ENCODE measurements at regions not wholly inside any gene's neighbourhood (a gene's known extent, or its start where the extent isn't known, plus 50 kb on each side); places are given as distances from the start of the nearest gene placed in this dataset.

DNA sequence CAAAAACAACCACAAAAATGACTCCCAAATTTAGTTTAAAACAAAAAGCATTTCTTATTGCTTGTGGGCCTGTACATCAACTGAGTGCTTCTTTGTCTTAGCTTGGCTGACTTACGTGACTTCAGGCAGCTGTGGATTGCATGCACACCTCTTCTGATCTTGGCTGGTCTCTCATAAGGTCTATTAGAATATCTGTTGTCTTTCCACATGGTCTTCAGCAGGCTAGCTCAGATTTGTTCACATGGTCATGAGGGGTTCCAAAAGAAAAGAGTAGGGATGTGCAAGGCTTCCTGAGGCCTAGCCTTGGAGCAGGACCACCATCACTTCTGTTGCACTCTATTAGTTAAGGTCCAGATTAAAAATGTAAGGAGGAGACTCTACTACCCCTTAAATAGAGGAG, 120.1 kb downstream of the LRRC70 start:
- TF ChIP-seq, protein P1, sequence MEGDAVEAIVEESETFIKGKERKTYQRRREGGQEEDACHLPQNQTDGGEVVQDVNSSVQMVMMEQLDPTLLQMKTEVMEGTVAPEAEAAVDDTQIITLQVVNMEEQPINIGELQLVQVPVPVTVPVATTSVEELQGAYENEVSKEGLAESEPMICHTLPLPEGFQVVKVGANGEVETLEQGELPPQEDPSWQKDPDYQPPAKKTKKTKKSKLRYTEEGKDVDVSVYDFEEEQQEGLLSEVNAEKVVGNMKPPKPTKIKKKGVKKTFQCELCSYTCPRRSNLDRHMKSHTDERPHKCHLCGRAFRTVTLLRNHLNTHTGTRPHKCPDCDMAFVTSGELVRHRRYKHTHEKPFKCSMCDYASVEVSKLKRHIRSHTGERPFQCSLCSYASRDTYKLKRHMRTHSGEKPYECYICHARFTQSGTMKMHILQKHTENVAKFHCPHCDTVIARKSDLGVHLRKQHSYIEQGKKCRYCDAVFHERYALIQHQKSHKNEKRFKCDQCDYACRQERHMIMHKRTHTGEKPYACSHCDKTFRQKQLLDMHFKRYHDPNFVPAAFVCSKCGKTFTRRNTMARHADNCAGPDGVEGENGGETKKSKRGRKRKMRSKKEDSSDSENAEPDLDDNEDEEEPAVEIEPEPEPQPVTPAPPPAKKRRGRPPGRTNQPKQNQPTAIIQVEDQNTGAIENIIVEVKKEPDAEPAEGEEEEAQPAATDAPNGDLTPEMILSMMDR (IDR thresholded peaks at IDR 0.05), result no peak
- no peak overlapping the region for H3K27ac ChIP-seq
- H3K79me2 ChIP-seq, result no peaks in the 10 kb centered on the region
- no peak overlapping the region for H2AFZ ChIP-seq
- H3K9ac ChIP-seq, result no peak overlapping the region
- H3K27me3 ChIP-seq (ENCODE audit: control insufficient read depth, insufficient read depth, low read length), result no peaks in the 10 kb centered on the region
- H3K4me1 ChIP-seq, result no peaks in the 10 kb centered on the region
- H3K4me3 ChIP-seq (ENCODE audit: low read depth, low read length), result no peak overlapping the region
- H3K36me3 ChIP-seq (ENCODE audit: control insufficient read depth, insufficient read depth, low read length), result peaks cover 2% of the 10 kb centered on the region
- no peaks in the 10 kb centered on the region for H3K9me3 ChIP-seq (ENCODE audit: control insufficient read depth, low read length)
- no peak overlapping the region for H3K4me2 ChIP-seq (ENCODE audit: low read length)

GRCh38 chr5:62695274-62695673, 116.7 kb downstream of the LRRC70 start:
- Histone ChIP-seq H3K9ac (no peak overlapping the region), H3K36me3 (ENCODE audit: control insufficient read depth, insufficient read depth, low read length) (peaks cover 2% of the 10 kb centered on the region), H3K79me2 (no peaks in the 10 kb centered on the region), H3K27me3 (ENCODE audit: control insufficient read depth, insufficient read depth, low read length) (no peaks in the 10 kb centered on the region), H3K4me2 (ENCODE audit: low read length) (no peak overlapping the region), H3K4me1 (no peaks in the 10 kb centered on the region), H3K27ac (no peak overlapping the region), H3K9me3 (ENCODE audit: control insufficient read depth, low read length) (no peaks in the 10 kb centered on the region), H2AFZ (no peak overlapping the region), H3K4me3 (ENCODE audit: low read depth, low read length) (no peak overlapping the region)
- TF ChIP-seq, protein P1 (IDR thresholded peaks at IDR 0.05), result no peak

GRCh38 chr5:62692946-62693713, 114.5 kb downstream of the LRRC70 start:
- Histone ChIP-seq H3K4me2 (ENCODE audit: low read length) (no peak overlapping the region), H3K27ac (no peak overlapping the region), H3K4me3 (ENCODE audit: low read depth, low read length) (no peak overlapping the region), H3K79me2 (no peaks in the 10 kb centered on the region), H3K4me1 (no peaks in the 10 kb centered on the region), H2AFZ (no peak overlapping the region), H3K9me3 (ENCODE audit: control insufficient read depth, low read length) (no peaks in the 10 kb centered on the region), H3K27me3 (ENCODE audit: control insufficient read depth, insufficient read depth, low read length) (no peaks in the 10 kb centered on the region), H3K36me3 (ENCODE audit: control insufficient read depth, insufficient read depth, low read length) (peaks cover 2% of the 10 kb centered on the region), H3K9ac (no peak overlapping the region)
- TF ChIP-seq, protein P1 (IDR thresholded peaks at IDR 0.05), result no peak

- Histone ChIP-seq H3K27me3 (ENCODE audit: control insufficient read depth, insufficient read depth, low read length) (no peaks in the 10 kb centered on the region), H3K4me3 (ENCODE audit: low read depth, low read length) (no peak overlapping the region)
Measured at GRCh38 chr5:62691946-62692345, 113.3 kb downstream of the LRRC70 start.

More at GRCh38 chr5:62691946-62692345, 113.3 kb downstream of the LRRC70 start:
- Histone ChIP-seq H3K79me2 (no peaks in the 10 kb centered on the region), H3K36me3 (ENCODE audit: control insufficient read depth, insufficient read depth, low read length) (peaks cover 2% of the 10 kb centered on the region), H3K9me3 (ENCODE audit: control insufficient read depth, low read length) (no peaks in the 10 kb centered on the region), H2AFZ (no peak overlapping the region), H3K4me2 (ENCODE audit: low read length) (no peak overlapping the region), H3K27ac (no peak overlapping the region), H3K9ac (no peak overlapping the region), H3K4me1 (no peaks in the 10 kb centered on the region)
- TF ChIP-seq, protein P1 (IDR thresholded peaks at IDR 0.05), result no peak

Measured in parathyroid adenoma (tissue), 2 donors.